A549 (cell line): ENCODE measurements at regions not wholly inside any gene's neighbourhood (a gene's known extent, or its start where the extent isn't known, plus 50 kb on each side); places are given as distances from the start of the nearest gene placed in this dataset.

ENCODE experiments used
- ATAC-seq, 2 experiments: fragments of 200-7000 bp in 1 of 2; fragments of >200 bp in 1 of 2; cut with Nextera tagmentation in 1 of 2; cut with Tn5 transposase in 1 of 2; 3 replicates each; pipeline versions ENCODE4 v1.8.0 to v1.9.1; 2018 to 2020; ENCODE audit warnings: mild to moderate bottlenecking in 1 of 2, moderate library complexity in 1 of 2
- CTCF ChIA-PET: fragments of 300-600 bp; sonication (Branson Sonifier 250); formaldehyde crosslinking; extraction: SDS; loops from one replicate; lab custom pipeline; 2021; ENCODE audit warnings: antibody characterized with exemption, inconsistent platforms; lab: Yijun Ruan, JAX
- POLR2A ChIA-PET: fragments of 350-600 bp; formaldehyde crosslinking; extraction: SDS; loops from one replicate; lab custom pipeline; 2021; ENCODE audit warnings: antibody characterized with exemption, inconsistent platforms; lab: Yijun Ruan, JAX
- DNase-seq, 2 experiments: peaks; one replicate each; pipeline versions ENCODE4 v3.0.0 to v3.0.0-alpha.2; 2011 to 2016; ENCODE audit warnings: low read depth in 1 of 2, low spot score in 1 of 2
- FAIRE-seq: peaks from 2 replicates; lab custom pipeline; 2011; peaks lifted over from hg19 to GRCh38; lab: Jason Lieb, UNC
- H3K27ac ChIP-seq, 2 experiments: fragments of >200 bp; sonication (Bioruptor Twin); formaldehyde crosslinking; 3 replicates each; pipeline ENCODE4 v1.5.1; 2016 to 2017
- H3K4me1 ChIP-seq: fragments of >200 bp; sonication (Bioruptor Twin); formaldehyde crosslinking; 3 replicates; pipeline ENCODE4 v1.6.1; 2016
- H3K4me2 ChIP-seq: fragments of >200 bp; sonication (Bioruptor Twin); formaldehyde crosslinking; 3 replicates; pipeline ENCODE4 v1.6.1; 2016
- H3K4me3 ChIP-seq: fragments of >200 bp; sonication (Bioruptor Twin); formaldehyde crosslinking; 3 replicates; pipeline ENCODE4 v1.5.1; 2016
- H3K9me3 ChIP-seq: fragments of >200 bp; sonication (Bioruptor Twin); formaldehyde crosslinking; 3 replicates; pipeline ENCODE4 v1.6.1; 2016
- CBX2 ChIP-seq: fragments of 200-600 bp; sonication (generic); IDR thresholded peaks from 2 replicates; pipeline ENCODE4 v1.6.1; 2016; ENCODE audit warnings: low read depth, mild to moderate bottlenecking, borderline replicate concordance
- CBX8 ChIP-seq: fragments of 200-600 bp; sonication (generic); IDR thresholded peaks from 2 replicates; pipeline ENCODE4 v1.6.1; 2016
- CHD2 ChIP-seq: fragments of 150-350 bp; IDR thresholded peaks from 2 replicates; pipeline ENCODE4 v1.6.1; 2014; ENCODE audit warnings: low read length; ENCODE audit not compliant: partially characterized antibody
- EHF ChIP-seq: fragments of 250-450 bp; sonication (Bioruptor Pico); IDR thresholded peaks from 2 replicates; pipeline ENCODE4 v1.5.0; 2020; ENCODE audit warnings: mild to moderate bottlenecking
- EP300 ChIP-seq, 2 experiments: fragments of >200 bp; sonication (Bioruptor Twin); formaldehyde crosslinking; IDR thresholded peaks; 2 replicates in 1 of 2; 3 replicates in 1 of 2; pipeline ENCODE4 v1.6.1; 2016 to 2017
- FOSB ChIP-seq: fragments of 250-450 bp; sonication (Bioruptor Pico); IDR thresholded peaks from 2 replicates; pipeline ENCODE4 v1.5.0; 2020; ENCODE audit warnings: mild to moderate bottlenecking, moderate library complexity
- FOSL2 ChIP-seq, 2 experiments: fragments of 450-650 bp in 1 of 2; fragments of >200 bp in 1 of 2; sonication (Bioruptor Twin) in 1 of 2; formaldehyde crosslinking; IDR thresholded peaks; 2 replicates each; pipeline versions ENCODE4 v1.5.0 to v1.6.1; 2016 to 2020; ENCODE audit warnings: mild to moderate bottlenecking in 1 of 2, moderate library complexity in 1 of 2
- HOXB13 ChIP-seq: fragments of 250-450 bp; sonication (Bioruptor Pico); IDR thresholded peaks from 2 replicates; pipeline ENCODE4 v1.5.0; 2020; ENCODE audit warnings: low read depth, mild to moderate bottlenecking, moderate library complexity
- JUNB ChIP-seq: fragments of >200 bp; sonication (Bioruptor Twin); formaldehyde crosslinking; IDR thresholded peaks from 2 replicates; pipeline ENCODE4 v1.6.1; 2016
- KDM5A ChIP-seq: fragments of 200-600 bp; sonication (generic); IDR thresholded peaks from 2 replicates; pipeline ENCODE4 v1.6.1; 2016; ENCODE audit warnings: antibody characterized with exemption, mild to moderate bottlenecking
- MAFK ChIP-seq: fragments of 450-650 bp; IDR thresholded peaks from 2 replicates; pipeline ENCODE4 v1.6.1; 2014; ENCODE audit not compliant: partially characterized antibody
- MAZ ChIP-seq: fragments of 150-350 bp; IDR thresholded peaks from 2 replicates; pipeline ENCODE4 v1.6.1; 2014; ENCODE audit warnings: antibody characterized with exemption, low read depth, low read length, borderline replicate concordance
- MYC ChIP-seq: IDR thresholded peaks from 2 replicates; pipeline ENCODE4 v1.6.1; 2012; ENCODE audit warnings: mild to moderate bottlenecking, inconsistent platforms, low read length, improper control_type of control experiment, borderline replicate concordance
- NPAS2 ChIP-seq: fragments of 250-450 bp; sonication (Bioruptor Pico); IDR thresholded peaks from 2 replicates; pipeline ENCODE4 v1.8.0; 2022; ENCODE audit warnings: mild to moderate bottlenecking, moderate library complexity, borderline replicate concordance
- POLR2AphosphoS2 ChIP-seq: conservative IDR thresholded peaks from 2 replicates; pipeline ENCODE4 v1.6.1; 2012; ENCODE audit warnings: low read length, improper control_type of control experiment, inconsistent platforms
- RAD21 ChIP-seq, 2 experiments: fragments of >200 bp in 1 of 2; sonication (Bioruptor Twin) in 1 of 2; formaldehyde crosslinking in 1 of 2; IDR thresholded peaks in 1 of 2; conservative IDR thresholded peaks in 1 of 2; 2 replicates in 1 of 2; 3 replicates in 1 of 2; pipeline ENCODE4 v1.6.1; 2012 to 2018; ENCODE audit warnings: inconsistent platforms in 1 of 2
- RARB ChIP-seq: fragments of 250-450 bp; sonication (Bioruptor Pico); IDR thresholded peaks from 2 replicates; pipeline ENCODE4 v1.8.0; 2021; ENCODE audit warnings: mild to moderate bottlenecking, moderate library complexity
- RNF2 ChIP-seq: fragments of 200-600 bp; sonication (generic); IDR thresholded peaks from 2 replicates; pipeline ENCODE4 v1.6.1; 2016; ENCODE audit warnings: low read depth, mild to moderate bottlenecking, antibody characterized with exemption, moderate library complexity, borderline replicate concordance
- SMC3 ChIP-seq: fragments of >200 bp; sonication (Bioruptor Twin); formaldehyde crosslinking; IDR thresholded peaks from 3 replicates; pipeline ENCODE4 v1.6.1; 2018; ENCODE audit warnings: inconsistent platforms
- SREBF2 ChIP-seq: fragments of 450-650 bp; IDR thresholded peaks from 2 replicates; pipeline ENCODE4 v1.6.1; 2014; ENCODE audit warnings: mild to moderate bottlenecking, moderate library complexity
- TFCP2L1 ChIP-seq: fragments of 250-450 bp; sonication (Bioruptor Pico); IDR thresholded peaks from 2 replicates; pipeline ENCODE4 v1.5.0; 2021; ENCODE audit warnings: mild to moderate bottlenecking
- TP53 ChIP-seq: fragments of 250-450 bp; sonication (Bioruptor Pico); IDR thresholded peaks from 2 replicates; pipeline ENCODE4 v1.5.0; 2021; ENCODE audit warnings: mild to moderate bottlenecking, moderate library complexity
- ZNF302 ChIP-seq: fragments of 250-450 bp; sonication (Bioruptor Pico); IDR thresholded peaks from 2 replicates; pipeline ENCODE4 v1.9.0; 2021; ENCODE audit warnings: inconsistent platforms, mild to moderate bottlenecking, moderate library complexity
- ZSCAN20 ChIP-seq: fragments of 250-450 bp; sonication (Bioruptor Pico); IDR thresholded peaks from 2 replicates; pipeline ENCODE4 v1.8.0; 2022; ENCODE audit warnings: mild to moderate bottlenecking, moderate library complexity
- WGBS: methylation state at CpG from one replicate; pipeline ENCODE4 v1.1.6; 2017; ENCODE audit errors: missing lambda C conversion rate; 5-methylcytosine and 5-hydroxymethylcytosine counted together
- TF ChIP-seq, protein P1 (sequence below): IDR thresholded peaks from 2 replicates; pipeline ENCODE4 v1.6.1; 2012
- TF ChIP-seq, protein P2 (sequence below): fragments of 250-450 bp; sonication (Bioruptor Pico); IDR thresholded peaks from 2 replicates; pipeline ENCODE4 v1.5.0; 2020; ENCODE audit warnings: low read depth, mild to moderate bottlenecking, moderate library complexity
- TF ChIP-seq, protein P3 (sequence below): IDR thresholded peaks from 2 replicates; pipeline ENCODE4 v1.6.1; 2012
- TF ChIP-seq, protein P4 (sequence below): fragments of 150-350 bp; IDR thresholded peaks from 2 replicates; pipeline ENCODE4 v1.6.1; 2014; ENCODE audit warnings: low read depth, mild to moderate bottlenecking, low read length
- TF ChIP-seq, protein P5 (sequence below): fragments of >200 bp; sonication (Bioruptor Twin); formaldehyde crosslinking; IDR thresholded peaks from 2 replicates; pipeline ENCODE4 v1.6.1; 2016

DNA sequence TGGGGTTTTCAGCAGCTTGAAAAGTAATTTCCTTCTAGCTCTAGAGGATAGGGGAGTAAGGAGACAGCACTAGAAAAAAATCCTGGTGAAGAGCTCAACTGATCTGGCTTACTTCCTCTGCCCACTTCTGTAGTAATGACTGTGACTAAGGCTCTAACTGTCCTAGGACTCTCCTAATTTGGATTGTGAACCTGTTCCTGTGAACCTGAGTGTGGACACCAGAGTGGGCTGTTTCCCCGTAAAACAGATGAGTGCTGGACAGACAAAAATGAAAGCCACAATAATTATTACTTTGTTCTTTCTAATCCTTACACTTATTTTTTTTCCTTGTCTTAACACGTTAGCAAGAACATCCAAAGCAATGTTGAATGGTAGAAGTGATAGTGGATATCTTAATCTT, 154.1 kb downstream of the AASDHPPT start:
- Histone ChIP-seq H3K9me3 (no peaks in the 10 kb centered on the region), H3K27ac (no peak overlapping the region), H3K4me1 (no peaks in the 10 kb centered on the region), H3K4me2 (no peak overlapping the region), H3K4me3 (no peak overlapping the region)
- FAIRE-seq (no peak), DNase-seq (no peak), ATAC-seq (peak in 1 of 2 experiments; percentile 50; a peak in 2 of 6 replicates)
- TF ChIP-seq, protein P1, sequence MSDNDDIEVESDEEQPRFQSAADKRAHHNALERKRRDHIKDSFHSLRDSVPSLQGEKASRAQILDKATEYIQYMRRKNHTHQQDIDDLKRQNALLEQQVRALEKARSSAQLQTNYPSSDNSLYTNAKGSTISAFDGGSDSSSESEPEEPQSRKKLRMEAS = no peak
- TF ChIP-seq, protein P2, sequence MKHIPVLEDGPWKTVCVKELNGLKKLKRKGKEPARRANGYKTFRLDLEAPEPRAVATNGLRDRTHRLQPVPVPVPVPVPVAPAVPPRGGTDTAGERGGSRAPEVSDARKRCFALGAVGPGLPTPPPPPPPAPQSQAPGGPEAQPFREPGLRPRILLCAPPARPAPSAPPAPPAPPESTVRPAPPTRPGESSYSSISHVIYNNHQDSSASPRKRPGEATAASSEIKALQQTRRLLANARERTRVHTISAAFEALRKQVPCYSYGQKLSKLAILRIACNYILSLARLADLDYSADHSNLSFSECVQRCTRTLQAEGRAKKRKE (CRISPR knock-in tag) = no peak
- no peak for TF ChIP-seq EP300 (IDR thresholded peaks at IDR 0.05)
- peak; percentile 35; the same call in 1 of the 3 replicates for TF ChIP-seq SMC3
- no peak for TF ChIP-seq MAFK
- peak; percentile 33 to 47; a peak in 4 of 5 replicates for TF ChIP-seq RAD21 (conservative IDR thresholded peaks at IDR 0.05 in 1 of 2, IDR thresholded peaks at IDR 0.05 in 1 of 2)
- no peak for TF ChIP-seq HOXB13 (CRISPR knock-in tag)
- no peak for TF ChIP-seq NPAS2 (CRISPR knock-in tag)
- no peak for TF ChIP-seq RARB (CRISPR knock-in tag)
- TF ChIP-seq, protein P3, sequence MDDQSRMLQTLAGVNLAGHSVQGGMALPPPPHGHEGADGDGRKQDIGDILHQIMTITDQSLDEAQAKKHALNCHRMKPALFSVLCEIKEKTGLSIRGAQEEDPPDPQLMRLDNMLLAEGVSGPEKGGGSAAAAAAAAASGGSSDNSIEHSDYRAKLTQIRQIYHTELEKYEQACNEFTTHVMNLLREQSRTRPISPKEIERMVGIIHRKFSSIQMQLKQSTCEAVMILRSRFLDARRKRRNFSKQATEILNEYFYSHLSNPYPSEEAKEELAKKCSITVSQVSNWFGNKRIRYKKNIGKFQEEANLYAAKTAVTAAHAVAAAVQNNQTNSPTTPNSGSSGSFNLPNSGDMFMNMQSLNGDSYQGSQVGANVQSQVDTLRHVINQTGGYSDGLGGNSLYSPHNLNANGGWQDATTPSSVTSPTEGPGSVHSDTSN = no peak
- TF ChIP-seq KDM5A = no peak
- ChIA-PET POLR2A (no interaction called here), CTCF (no interaction called here)
- 0% methylated on average over 2 of the region's 2 CpGs for WGBS

DNA sequence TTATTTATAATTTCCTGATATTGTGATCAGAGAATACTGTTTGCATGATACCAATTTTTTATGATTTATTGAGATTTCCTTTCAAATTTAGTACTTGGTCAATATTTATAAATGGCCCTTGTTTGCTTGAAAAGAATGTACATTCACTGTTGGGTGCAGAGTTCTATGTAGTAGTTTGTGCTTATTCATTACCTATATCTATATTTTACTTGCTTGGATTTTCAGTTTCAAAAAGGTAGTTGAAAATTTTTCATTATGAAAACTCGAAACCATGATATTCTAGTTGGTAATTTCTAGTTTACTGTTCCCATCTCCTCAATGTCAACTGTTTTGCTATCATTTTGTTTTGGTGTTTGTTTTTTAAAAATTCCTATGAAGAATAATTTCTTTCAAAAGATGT, 155.7 kb downstream of the AASDHPPT start:
- CTCF ChIA-PET = no interaction called here
- FAIRE-seq = no peak
- Histone ChIP-seq H3K4me1 (no peaks in the 10 kb centered on the region), H3K4me2 (no peak overlapping the region), H3K4me3 (no peak overlapping the region), H3K27ac (no peak overlapping the region), H3K9me3 (no peaks in the 10 kb centered on the region)
- no peak for ATAC-seq
- no peak for DNase-seq
- POLR2A ChIA-PET = no interaction called here
- TF ChIP-seq CHD2 = no peak
- TF ChIP-seq FOSB (CRISPR knock-in tag) = no peak
- TF ChIP-seq POLR2AphosphoS2 = no peak
- no peak for TF ChIP-seq JUNB
- TF ChIP-seq EHF (CRISPR knock-in tag) = no peak
- TF ChIP-seq, protein P2 (CRISPR knock-in tag) = no peak
- no peak for TF ChIP-seq CBX8
- no peak for TF ChIP-seq SREBF2
- TF ChIP-seq, all 56 proteins: peak for 0
- WGBS = 26% methylated on average over 1 of the region's 1 CpG

DNA sequence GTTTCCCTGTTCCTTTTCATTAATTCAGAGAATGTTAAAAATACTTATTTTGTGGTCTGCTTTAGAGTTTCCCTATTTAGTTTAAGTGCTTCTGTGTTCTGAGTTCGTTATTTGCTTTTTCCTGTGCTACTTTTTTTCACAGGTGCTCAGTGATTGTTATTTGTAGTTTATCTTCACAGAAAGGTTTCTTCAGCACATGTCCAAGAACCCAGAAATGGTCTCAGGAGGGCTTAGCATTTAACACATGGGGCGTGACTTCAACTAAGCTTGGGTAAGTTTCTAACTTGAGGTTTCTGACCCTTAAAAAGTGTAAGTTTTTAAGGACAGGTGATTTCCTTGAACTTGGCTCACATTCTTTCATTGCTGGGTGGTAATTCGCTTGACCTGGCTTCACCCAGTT, 157.3 kb downstream of the AASDHPPT start:
- WGBS = 23% methylated on average over 3 of the region's 3 CpGs
- ATAC-seq = no peak
- CTCF ChIA-PET = no interaction called here
- no peak for TF ChIP-seq FOSL2 (IDR thresholded peaks at IDR 0.05)
- TF ChIP-seq FOSL2 (CRISPR knock-in tag; IDR thresholded peaks at IDR 0.05) = no peak
- TF ChIP-seq, protein P4, sequence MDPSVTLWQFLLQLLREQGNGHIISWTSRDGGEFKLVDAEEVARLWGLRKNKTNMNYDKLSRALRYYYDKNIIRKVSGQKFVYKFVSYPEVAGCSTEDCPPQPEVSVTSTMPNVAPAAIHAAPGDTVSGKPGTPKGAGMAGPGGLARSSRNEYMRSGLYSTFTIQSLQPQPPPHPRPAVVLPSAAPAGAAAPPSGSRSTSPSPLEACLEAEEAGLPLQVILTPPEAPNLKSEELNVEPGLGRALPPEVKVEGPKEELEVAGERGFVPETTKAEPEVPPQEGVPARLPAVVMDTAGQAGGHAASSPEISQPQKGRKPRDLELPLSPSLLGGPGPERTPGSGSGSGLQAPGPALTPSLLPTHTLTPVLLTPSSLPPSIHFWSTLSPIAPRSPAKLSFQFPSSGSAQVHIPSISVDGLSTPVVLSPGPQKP = no peak
- TF ChIP-seq CBX8 = no peak
- no peak for TF ChIP-seq ZSCAN20 (CRISPR knock-in tag)
- TF ChIP-seq RNF2 = no peak
- TF ChIP-seq MYC = no peak
- no peak for TF ChIP-seq ZNF302 (CRISPR knock-in tag)
- TF ChIP-seq, protein P5, sequence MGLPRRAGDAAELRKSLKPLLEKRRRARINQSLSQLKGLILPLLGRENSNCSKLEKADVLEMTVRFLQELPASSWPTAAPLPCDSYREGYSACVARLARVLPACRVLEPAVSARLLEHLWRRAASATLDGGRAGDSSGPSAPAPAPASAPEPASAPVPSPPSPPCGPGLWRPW = no peak
- no peak for TF ChIP-seq TP53 (CRISPR knock-in tag)
- TF ChIP-seq CBX2 = no peak
- TF ChIP-seq EHF (CRISPR knock-in tag) = no peak
- no peak for TF ChIP-seq MAZ
- TF ChIP-seq KDM5A = no peak
- no peak for TF ChIP-seq TFCP2L1 (CRISPR knock-in tag)
- TF ChIP-seq, protein P1 = no peak
- no peak for TF ChIP-seq JUNB

More for the DNA sequence above, 157.3 kb downstream of the AASDHPPT start:
- DNase-seq (no peak), FAIRE-seq (no peak)
- Histone ChIP-seq H3K9me3 (no peaks in the 10 kb centered on the region), H3K27ac (no peak overlapping the region), H3K4me3 (no peak overlapping the region), H3K4me1 (no peaks in the 10 kb centered on the region), H3K4me2 (no peak overlapping the region)
- POLR2A ChIA-PET = no interaction called here
